SK-N-SH treated with all-trans-retinoic acid at 6 μM for 48 hours (cell line): ENCODE measurements at regions not wholly inside any gene's neighbourhood (a gene's known extent, or its start where the extent isn't known, plus 50 kb on each side); places are given as distances from the start of the nearest gene placed in this dataset.

Experiments
- ATAC-seq: fragments of 200-7000 bp; cut with Tn5 transposase; 3 replicates; pipeline ENCODE4 v1.9.1; 2020; ENCODE audit warnings: mild to moderate bottlenecking, moderate library complexity
- ARNTL ChIP-seq: fragments of 450-650 bp; formaldehyde crosslinking; IDR thresholded peaks from 2 replicates; pipeline ENCODE4 v1.5.0; 2020; ENCODE audit warnings: low read depth, mild to moderate bottlenecking, moderate library complexity, borderline replicate concordance
- BACH2 ChIP-seq: fragments of 250-450 bp; sonication (Bioruptor Pico); IDR thresholded peaks from 2 replicates; pipeline ENCODE4 v1.9.0; 2021; ENCODE audit warnings: mild to moderate bottlenecking, borderline replicate concordance
- CSDC2 ChIP-seq: fragments of 250-450 bp; sonication (Bioruptor Pico); IDR thresholded peaks from 2 replicates; pipeline ENCODE4 v1.5.0; 2020; ENCODE audit warnings: mild to moderate bottlenecking, moderate library complexity
- ESRRG ChIP-seq: fragments of 250-450 bp; sonication (Bioruptor Pico); IDR thresholded peaks from 2 replicates; pipeline ENCODE4 v1.6.1; 2021; ENCODE audit warnings: mild to moderate bottlenecking
- GLIS3 ChIP-seq: fragments of 250-450 bp; sonication (Bioruptor Pico); IDR thresholded peaks from 2 replicates; pipeline ENCODE4 v1.5.0; 2020; ENCODE audit warnings: mild to moderate bottlenecking, moderate library complexity
- ISL1 ChIP-seq: fragments of 250-450 bp; sonication (Bioruptor Pico); IDR thresholded peaks from 2 replicates; pipeline ENCODE4 v2.1.2; 2022; ENCODE audit warnings: mild to moderate bottlenecking, moderate library complexity
- OSR1 ChIP-seq: fragments of 250-450 bp; sonication (Bioruptor Pico); IDR thresholded peaks from 2 replicates; pipeline ENCODE4 v1.8.0; 2022; ENCODE audit warnings: moderate library complexity, mild to moderate bottlenecking, inconsistent platforms
- PATZ1 ChIP-seq: fragments of 250-450 bp; sonication (Bioruptor Pico); IDR thresholded peaks from 2 replicates; pipeline ENCODE4 v1.8.0; 2020; ENCODE audit warnings: mild to moderate bottlenecking, moderate library complexity, borderline replicate concordance
- POU6F1 ChIP-seq: fragments of 250-450 bp; sonication (Bioruptor Pico); IDR thresholded peaks from 2 replicates; pipeline ENCODE4 v1.8.0; 2021; ENCODE audit warnings: low read depth, mild to moderate bottlenecking, moderate library complexity, borderline replicate concordance
- RARB ChIP-seq: fragments of 250-450 bp; sonication (Bioruptor Pico); IDR thresholded peaks from 2 replicates; pipeline ENCODE4 v1.8.0; 2021; ENCODE audit warnings: mild to moderate bottlenecking, moderate library complexity
- SNAI2 ChIP-seq: fragments of 250-450 bp; sonication (Bioruptor Pico); IDR thresholded peaks from 2 replicates; pipeline ENCODE4 v1.5.0; 2020; ENCODE audit warnings: mild to moderate bottlenecking, moderate library complexity
- TCF4 ChIP-seq: fragments of 250-450 bp; sonication (Bioruptor Pico); IDR thresholded peaks from 2 replicates; pipeline ENCODE4 v1.8.0; 2021; ENCODE audit warnings: mild to moderate bottlenecking, moderate library complexity, borderline replicate concordance
- TOX ChIP-seq: fragments of 250-450 bp; sonication (Bioruptor Pico); IDR thresholded peaks from 2 replicates; pipeline ENCODE4 v1.8.0; 2021; ENCODE audit warnings: mild to moderate bottlenecking, moderate library complexity, borderline replicate concordance
- TSHZ2 ChIP-seq: fragments of 250-450 bp; sonication (Bioruptor Pico); IDR thresholded peaks from 2 replicates; pipeline ENCODE4 v1.5.0; 2020; ENCODE audit warnings: mild to moderate bottlenecking, moderate library complexity
- ZC3H10 ChIP-seq: fragments of 250-450 bp; sonication (Bioruptor Pico); IDR thresholded peaks from 2 replicates; pipeline ENCODE4 v1.5.1; 2021; ENCODE audit warnings: mild to moderate bottlenecking, moderate library complexity
- ZFP3 ChIP-seq: fragments of 250-450 bp; sonication (Bioruptor Pico); IDR thresholded peaks from 2 replicates; pipeline ENCODE4 v1.5.0; 2020; ENCODE audit warnings: mild to moderate bottlenecking, moderate library complexity
- ZFP30 ChIP-seq: fragments of 450-650 bp; formaldehyde crosslinking; IDR thresholded peaks from 2 replicates; pipeline ENCODE4 v1.5.0; 2022; ENCODE audit warnings: mild to moderate bottlenecking, moderate library complexity
- ZNF565 ChIP-seq: fragments of 450-650 bp; formaldehyde crosslinking; conservative IDR thresholded peaks from 2 replicates; pipeline ENCODE4 v1.5.0; 2020; ENCODE audit warnings: low read depth, mild to moderate bottlenecking, moderate library complexity
- ZNF70 ChIP-seq: fragments of 450-650 bp; formaldehyde crosslinking; IDR thresholded peaks from 2 replicates; pipeline ENCODE4 v1.5.0; 2020; ENCODE audit warnings: mild to moderate bottlenecking, moderate library complexity
- ZNF8 ChIP-seq: fragments of 450-650 bp; formaldehyde crosslinking; IDR thresholded peaks from 2 replicates; pipeline ENCODE4 v1.5.0; 2020; ENCODE audit warnings: mild to moderate bottlenecking, moderate library complexity
- TF ChIP-seq, protein P1 (sequence below): fragments of 250-450 bp; sonication (Bioruptor Pico); IDR thresholded peaks from 2 replicates; pipeline ENCODE4 v1.5.1; 2021; ENCODE audit warnings: mild to moderate bottlenecking, moderate library complexity

- TF ChIP-seq PATZ1: no peak
- TF ChIP-seq SNAI2: no peak
- TF ChIP-seq ZNF565 (CRISPR knock-in tag): no peak
- TF ChIP-seq ZC3H10: no peak
- TF ChIP-seq TCF4 (CRISPR knock-in tag): no peak
- no peak for TF ChIP-seq POU6F1 (CRISPR knock-in tag)
- TF ChIP-seq GLIS3 (CRISPR knock-in tag): no peak
- no peak for TF ChIP-seq TOX (CRISPR knock-in tag)
- no peak for TF ChIP-seq ZNF8 (CRISPR knock-in tag)
- TF ChIP-seq, all 23 proteins: peak for 0
Measured at GRCh38 chr2:12935222-12935621, 218.5 kb downstream of the TRIB2 start (continued).

DNA sequence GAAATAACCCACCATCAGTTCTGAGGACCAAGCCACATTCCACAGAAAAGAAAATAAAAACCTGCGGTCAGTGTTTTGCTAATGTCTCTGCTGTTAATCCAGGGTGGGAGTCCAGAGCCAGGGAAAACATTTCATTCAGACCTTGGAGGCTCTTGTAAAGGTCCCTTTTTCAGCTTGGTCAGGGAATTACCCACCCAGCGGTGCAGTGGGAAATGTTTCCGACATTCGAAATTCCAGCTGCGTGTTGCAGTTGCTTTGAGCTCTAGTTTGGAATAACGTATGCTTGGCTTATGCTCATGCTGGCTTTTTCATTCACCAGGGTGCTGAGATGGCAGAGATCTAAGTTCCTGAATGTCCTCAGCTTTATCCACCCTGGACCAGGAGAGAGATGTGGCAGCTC is 219.1 kb downstream of the TRIB2 start:
- ATAC-seq: no peak
- TF ChIP-seq PATZ1: no peak
- no peak for TF ChIP-seq ZFP3
- TF ChIP-seq RARB (CRISPR knock-in tag): no peak
- TF ChIP-seq, protein P1, sequence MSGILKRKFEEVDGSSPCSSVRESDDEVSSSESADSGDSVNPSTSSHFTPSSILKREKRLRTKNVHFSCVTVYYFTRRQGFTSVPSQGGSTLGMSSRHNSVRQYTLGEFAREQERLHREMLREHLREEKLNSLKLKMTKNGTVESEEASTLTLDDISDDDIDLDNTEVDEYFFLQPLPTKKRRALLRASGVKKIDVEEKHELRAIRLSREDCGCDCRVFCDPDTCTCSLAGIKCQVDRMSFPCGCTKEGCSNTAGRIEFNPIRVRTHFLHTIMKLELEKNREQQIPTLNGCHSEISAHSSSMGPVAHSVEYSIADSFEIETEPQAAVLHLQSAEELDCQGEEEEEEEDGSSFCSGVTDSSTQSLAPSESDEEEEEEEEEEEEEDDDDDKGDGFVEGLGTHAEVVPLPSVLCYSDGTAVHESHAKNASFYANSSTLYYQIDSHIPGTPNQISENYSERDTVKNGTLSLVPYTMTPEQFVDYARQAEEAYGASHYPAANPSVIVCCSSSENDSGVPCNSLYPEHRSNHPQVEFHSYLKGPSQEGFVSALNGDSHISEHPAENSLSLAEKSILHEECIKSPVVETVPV: no peak
- no peak for TF ChIP-seq CSDC2 (CRISPR knock-in tag)
- TF ChIP-seq GLIS3 (CRISPR knock-in tag): no peak
- no peak for TF ChIP-seq ZNF70 (CRISPR knock-in tag)
- no peak for TF ChIP-seq ZC3H10
- TF ChIP-seq ARNTL (CRISPR knock-in tag): no peak
- TF ChIP-seq SNAI2: no peak
- TF ChIP-seq BACH2 (CRISPR knock-in tag): no peak

GRCh38 chr2:12941203-12941602 is 224.5 kb downstream of the TRIB2 start:
- no peak for ATAC-seq
- TF ChIP-seq ZNF565 (CRISPR knock-in tag) (no peak), BACH2 (CRISPR knock-in tag) (no peak), TOX (CRISPR knock-in tag) (no peak), ZNF8 (CRISPR knock-in tag) (no peak), ZFP30 (CRISPR knock-in tag) (no peak), ZFP3 (no peak), ZC3H10 (no peak), RARB (CRISPR knock-in tag) (no peak), POU6F1 (CRISPR knock-in tag) (no peak), CSDC2 (CRISPR knock-in tag) (no peak), PATZ1 (no peak), OSR1 (CRISPR knock-in tag) (no peak), ISL1 (no peak), SNAI2 (no peak), TSHZ2 (no peak), ESRRG (no peak)
- TF ChIP-seq, protein P1: no peak
